CD14-positive monocyte (primary cell): ENCODE measurements at regions not wholly inside any gene's neighbourhood (a gene's known extent, or its start where the extent isn't known, plus 50 kb on each side); places are given as distances from the start of the nearest gene placed in this dataset.
"Not testable (repeated sequence)": the region's sequence is repeated elsewhere in the genome, so short reads cannot be mapped to it uniquely, and the experiment has no call there.

Source experiments
- DNase-seq, 3 donors: peaks; one replicate each; pipeline ENCODE4 v3.0.0-alpha.2; 2011 to 2022
- H2AFZ ChIP-seq: 2 replicates; pipeline ENCODE4 v1.6.0; 2012; ENCODE audit warnings: mild to moderate bottlenecking, low read depth, low read length, inconsistent platforms; ENCODE audit not compliant: insufficient read depth, poor library complexity, severe bottlenecking
- H3K27ac ChIP-seq, 2 donors: 1 replicate in 1 of 2; 2 replicates in 1 of 2; pipeline ENCODE4 v1.5.1; 2012 to 2013; ENCODE audit warnings: low read length in 2 of 2, control low read depth in 1 of 2, inconsistent platforms in 1 of 2, low read depth in 1 of 2, mild to moderate bottlenecking in 1 of 2
- H3K27me3 ChIP-seq, 2 donors: one replicate each; pipeline versions ENCODE4 v1.6.0 to v1.6.1; 2011 to 2013; ENCODE audit warnings: low read length in 2 of 2; ENCODE audit not compliant: control insufficient read depth in 2 of 2, insufficient read depth in 2 of 2
- H3K36me3 ChIP-seq, 2 donors: replicated peaks in 1 of 2; 1 replicate in 1 of 2; 2 replicates in 1 of 2; pipeline versions ENCODE4 v1.5.1 to v1.6.1; 2012 to 2013; ENCODE audit warnings: low read length in 2 of 2, control low read depth in 1 of 2, inconsistent platforms in 1 of 2, mild to moderate bottlenecking in 1 of 2; ENCODE audit not compliant: insufficient read depth in 2 of 2, control insufficient read depth in 1 of 2
- H3K4me1 ChIP-seq, 2 donors: 1 replicate in 1 of 2; 2 replicates in 1 of 2; pipeline versions ENCODE4 v1.5.1 to v1.6.1; 2012 to 2013; ENCODE audit warnings: low read length in 2 of 2, control low read depth in 1 of 2, inconsistent platforms in 1 of 2, mild to moderate bottlenecking in 1 of 2, moderate library complexity in 1 of 2; ENCODE audit not compliant: insufficient read depth in 2 of 2, control insufficient read depth in 1 of 2
- H3K4me2 ChIP-seq: replicated peaks from 2 replicates; pipeline ENCODE3; 2012; ENCODE audit warnings: low read length, moderate library complexity, mild to moderate bottlenecking; ENCODE audit not compliant: poor library complexity, severe bottlenecking; ENCODE audit errors: extremely low read depth
- H3K4me3 ChIP-seq, 3 experiments: fragments of 200-600 bp in 1 of 3; sonication (generic) in 1 of 3; replicated peaks in 1 of 3; 1 replicate in 2 of 3; 2 replicates in 1 of 3; pipeline ENCODE4 v1.5.1; 2011 to 2013; ENCODE audit warnings: low read length in 3 of 3, mild to moderate bottlenecking in 3 of 3, control low read depth in 2 of 3, low read depth in 2 of 3, inconsistent platforms in 1 of 3, moderate library complexity in 1 of 3
- H3K79me2 ChIP-seq: 2 replicates; pipeline ENCODE4 v1.6.0; 2012; ENCODE audit warnings: mild to moderate bottlenecking, control low read depth, inconsistent platforms, low read length, moderate library complexity; ENCODE audit not compliant: insufficient read depth
- H3K9ac ChIP-seq: 2 replicates; pipeline ENCODE4 v1.6.0; 2017; ENCODE audit warnings: low read length, mild to moderate bottlenecking; ENCODE audit not compliant: insufficient read depth, poor library complexity, severe bottlenecking
- H3K9me3 ChIP-seq, 2 donors: replicated peaks in 1 of 2; 1 replicate in 1 of 2; 2 replicates in 1 of 2; pipeline versions ENCODE4 v1.5.1 to v1.6.1; 2012 to 2013; ENCODE audit warnings: low read length in 2 of 2, control low read depth in 1 of 2; ENCODE audit not compliant: control insufficient read depth in 1 of 2, insufficient read depth in 1 of 2
- H4K20me1 ChIP-seq: 2 replicates; pipeline ENCODE4 v1.6.0; 2012; ENCODE audit warnings: mild to moderate bottlenecking, low read length, control low read depth, moderate library complexity; ENCODE audit not compliant: insufficient read depth
- H3K27ac Mint-ChIP-seq, 7 donors: one replicate each; pipeline ENCODE4 v1.8.0; 2020; ENCODE audit warnings: mild to moderate bottlenecking in 7 of 7, mixed read lengths in 7 of 7, moderate library complexity in 6 of 7, inconsistent platforms in 2 of 7
- H3K27me3 Mint-ChIP-seq, 3 donors: one replicate each; pipeline ENCODE4 v1.8.0; 2021 to 2022; ENCODE audit warnings: low read depth in 3 of 3, mild to moderate bottlenecking in 3 of 3, mixed read lengths in 3 of 3, moderate library complexity in 3 of 3, inconsistent platforms in 1 of 3
- H3K36me3 Mint-ChIP-seq, 2 donors: one replicate each; pipeline ENCODE4 v1.8.0; 2020; ENCODE audit warnings: mixed read lengths in 2 of 2, inconsistent platforms in 1 of 2, mild to moderate bottlenecking in 1 of 2
- H3K4me1 Mint-ChIP-seq: one replicate; pipeline ENCODE4 v1.8.0; 2020; ENCODE audit warnings: mild to moderate bottlenecking, mixed read lengths
- H3K4me3 Mint-ChIP-seq, 2 donors: one replicate each; pipeline ENCODE4 v1.8.0; 2020; ENCODE audit warnings: mild to moderate bottlenecking in 2 of 2, mixed read lengths in 2 of 2, moderate library complexity in 1 of 2
- H3K9me3 Mint-ChIP-seq, 7 donors: one replicate each; pipeline ENCODE4 v1.8.0; 2020 to 2022; ENCODE audit warnings: mixed read lengths in 7 of 7, mild to moderate bottlenecking in 6 of 7, moderate library complexity in 6 of 7, inconsistent platforms in 2 of 7
- CTCF ChIP-seq: fragments of 200-600 bp; IDR thresholded peaks from one replicate; pipeline ENCODE4 v1.8.0; 2022; ENCODE audit warnings: antibody characterized with exemption, mild to moderate bottlenecking
- WGBS: methylation state at CpG from one replicate; pipeline ENCODE4 v1.1.5; 2013; ENCODE audit warnings: missing lambda C conversion rate; ENCODE audit not compliant: insufficient coverage; 5-methylcytosine and 5-hydroxymethylcytosine counted together
- intact Hi-C, 2 donors: fragments of 100-400 bp; cut with micrococcal nuclease; formaldehyde crosslinking; loops; one replicate each; pipeline versions ENCODE4 v1.15.0 to v1.15.1; 2023

DNA sequence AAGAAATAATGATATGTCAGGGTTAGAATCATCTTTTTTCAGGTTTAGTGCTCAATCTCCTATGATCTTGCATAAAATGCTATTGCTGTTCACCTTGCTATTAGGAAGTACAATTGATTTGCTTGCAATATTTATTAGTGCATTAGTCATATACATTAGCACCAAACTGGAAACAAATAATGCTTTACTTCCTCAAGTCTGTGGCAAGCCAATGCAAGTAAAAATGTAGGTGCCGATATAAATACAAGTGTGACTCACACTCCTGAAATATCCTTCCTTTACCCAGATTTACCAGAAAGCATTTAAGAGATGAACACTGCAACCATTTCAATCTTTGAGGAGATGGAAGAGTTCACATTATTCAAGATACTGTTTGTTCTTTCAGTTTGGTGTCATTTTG, 1487.7 kb upstream of the ADGRL3 start:
- Histone ChIP-seq H3K79me2 (no peaks in the 10 kb centered on the region), H4K20me1 (no peaks in the 10 kb centered on the region), H3K9ac (no peak overlapping the region), H3K4me3 (no peak overlapping the region), H3K9me3 (no peaks in the 10 kb centered on the region), H2AFZ (no peak overlapping the region), H3K4me2 (no peak overlapping the region), H3K4me1 (no peaks in the 10 kb centered on the region), H3K27me3 (no peaks in the 10 kb centered on the region), H3K27ac (no peak overlapping the region), H3K36me3 (no peaks in the 10 kb centered on the region)
- WGBS = no CpG with 5 or more reads among the region's 1 CpG
- no peaks in the 10 kb centered on the region for H3K4me1 Mint-ChIP-seq
- no peak for DNase-seq
- H3K27ac Mint-ChIP-seq = no peak overlapping the region
- H3K27me3 Mint-ChIP-seq = no peaks in the 10 kb centered on the region
- H3K9me3 Mint-ChIP-seq = no peaks in the 10 kb centered on the region
- H3K36me3 Mint-ChIP-seq = no peaks in the 10 kb centered on the region
- intact Hi-C loops = no loop called here
- no peak for TF ChIP-seq CTCF
- H3K4me3 Mint-ChIP-seq = no peak overlapping the region

GRCh38 chr4:59724286-59724685, 1475.8 kb upstream of the ADGRL3 start:
- intact Hi-C loops, H3K9ac ChIP-seq, H3K36me3 ChIP-seq, H4K20me1 ChIP-seq, H3K27ac Mint-ChIP-seq, H3K4me3 Mint-ChIP-seq, H3K27me3 Mint-ChIP-seq, H3K27me3 ChIP-seq, H3K9me3 ChIP-seq, H3K4me1 ChIP-seq, H3K36me3 Mint-ChIP-seq, H3K27ac ChIP-seq, H3K4me1 Mint-ChIP-seq, H3K79me2 ChIP-seq, H2AFZ ChIP-seq, H3K4me3 ChIP-seq, H3K4me2 ChIP-seq, DNase-seq: not testable (repeated sequence)
- peaks cover 4 to 17% (median 10%) of the 10 kb centered on the region in 7 donors for H3K9me3 Mint-ChIP-seq
- WGBS = 84% methylated on average over 8 of the region's 9 CpGs
